Stimulated activated CD4-positive, alpha-beta T cell treated with anti-CD3 and anti-CD28 coated beads, Interleukin-4, amount 100 ng/mL, for 1 hour (primary cell): ENCODE measurements at regions not wholly inside any gene's neighbourhood (a gene's known extent, or its start where the extent isn't known, plus 50 kb on each side); places are given as distances from the start of the nearest gene placed in this dataset.

Experiments
- DNase-seq: peaks from one replicate; pipeline ENCODE4 v3.0.0-alpha.2; 2020

DNA sequence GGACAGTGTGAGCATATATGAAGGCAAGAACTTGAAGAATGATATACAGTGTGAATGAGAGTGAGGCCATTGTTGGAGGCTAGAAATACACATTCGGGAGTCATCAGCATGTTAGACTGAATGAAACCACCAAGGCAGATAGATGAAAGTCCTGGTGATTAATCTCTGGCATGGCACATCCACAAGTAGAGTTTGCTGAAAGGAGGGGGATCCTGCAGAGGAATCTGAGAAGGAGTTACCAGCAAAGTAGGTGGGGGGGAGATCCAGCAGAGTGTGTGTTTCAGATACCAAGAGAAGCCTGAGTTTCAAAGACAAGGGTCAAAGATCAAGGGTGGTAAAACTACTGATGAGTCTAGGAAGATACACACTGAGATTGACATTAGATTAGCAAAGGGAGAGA is 426.7 kb upstream of the DCN start:
- DNase-seq, result no peak

DNA sequence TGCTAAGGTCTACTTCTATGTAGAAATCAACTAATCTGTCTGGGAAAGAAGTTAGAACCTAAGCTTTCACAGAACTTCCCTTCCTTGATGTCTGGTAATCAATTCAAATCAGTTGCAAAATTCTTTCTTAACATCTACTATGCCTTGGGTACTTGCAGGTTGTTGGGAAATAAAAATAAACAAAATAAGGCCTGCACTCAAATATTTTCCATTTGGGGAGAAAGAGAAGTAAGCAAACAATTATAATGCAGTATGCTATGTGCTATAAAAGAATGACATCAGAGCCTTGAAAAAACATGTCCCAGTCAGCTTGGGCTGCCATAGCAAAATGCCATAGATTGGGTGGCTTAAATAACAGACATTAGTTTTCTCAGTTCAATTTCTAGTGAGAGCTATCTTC is 425.9 kb upstream of the DCN start:
- no peak for DNase-seq

DNA sequence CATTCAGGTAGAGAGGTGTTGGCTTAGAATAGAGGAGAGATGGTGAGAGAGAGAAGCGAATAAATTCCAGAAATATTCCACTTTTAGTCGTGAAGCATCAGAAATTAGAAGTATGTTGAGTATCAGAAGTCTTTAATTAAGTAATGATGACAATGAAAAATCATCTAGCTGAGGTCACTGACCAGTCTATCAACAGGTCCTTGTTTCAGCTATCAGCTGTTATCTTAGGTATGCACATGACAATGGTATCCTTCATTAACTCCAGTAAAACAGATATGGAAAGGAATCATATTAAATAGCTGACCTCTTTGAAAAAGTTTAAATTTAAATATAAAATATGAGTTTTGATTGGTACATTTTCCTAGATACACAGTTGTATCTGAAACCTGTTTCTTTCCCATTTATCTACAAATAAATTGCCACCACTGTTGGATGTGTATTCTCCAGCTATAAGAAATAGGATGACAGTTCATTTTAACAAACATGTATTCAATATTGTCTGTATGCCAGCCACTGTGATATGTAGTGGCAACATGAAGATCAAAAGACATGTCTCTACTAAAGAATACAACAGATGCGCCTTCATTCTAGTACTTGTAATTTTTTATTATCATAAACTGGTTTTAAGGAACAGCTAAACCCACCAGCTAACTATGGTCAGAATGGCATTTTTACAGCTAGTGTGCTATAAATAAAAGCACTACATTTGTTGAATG is 424.2 kb upstream of the DCN start:
- no peak for DNase-seq

- DNase-seq, result no peak
Observed at GRCh38 chr12:91604897-91605296, 422.3 kb upstream of the DCN start.

DNA sequence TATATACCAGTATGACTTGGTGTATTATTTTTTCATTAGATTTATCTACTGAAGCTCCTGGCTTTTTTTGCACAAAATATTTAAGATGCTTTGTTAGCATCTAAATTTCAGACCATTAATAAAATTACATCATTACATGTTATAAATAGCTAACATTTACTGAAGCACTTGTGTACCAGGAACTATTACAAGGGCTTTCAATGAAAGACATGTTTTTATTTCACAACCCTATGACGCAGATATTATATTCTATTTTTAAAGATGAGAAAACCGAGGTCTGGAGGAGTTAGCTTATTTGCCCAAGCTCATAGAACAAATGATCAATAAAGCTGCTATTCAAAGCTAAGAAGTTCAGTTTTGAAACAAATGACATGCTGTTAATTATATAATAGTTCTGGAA is 420.4 kb upstream of the DCN start:
- DNase-seq, result no peak

DNA sequence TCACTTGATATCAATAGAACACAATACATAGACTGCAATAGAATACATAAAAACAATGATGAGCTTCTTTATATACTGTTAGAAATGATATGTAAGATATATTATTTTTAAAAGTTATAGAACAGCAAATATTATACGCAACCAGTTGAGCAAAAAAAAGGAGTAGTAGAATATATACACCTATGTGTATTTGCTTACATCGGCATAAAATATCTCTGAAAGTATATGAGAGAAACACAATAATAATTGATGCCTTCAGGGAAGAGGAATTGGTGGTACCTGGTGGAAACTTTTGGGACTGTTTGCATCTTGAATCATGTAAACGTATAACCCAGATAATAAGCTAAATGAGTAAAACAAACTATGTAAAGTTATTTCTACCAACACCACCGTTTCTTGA is 418.4 kb upstream of the DCN start:
- no peak for DNase-seq

- no peak for DNase-seq
Observed at GRCh38 chr12:91594715-91595114, 412.1 kb upstream of the DCN start.

- no peak for DNase-seq
Observed at GRCh38 chr12:91591639-91591987, 409.0 kb upstream of the DCN start.

GRCh38 chr12:91590966-91591638 is 408.5 kb upstream of the DCN start:
- no peak for DNase-seq

- no peak for DNase-seq
Observed at GRCh38 chr12:91588874-91589454, 406.3 kb upstream of the DCN start.

DNA sequence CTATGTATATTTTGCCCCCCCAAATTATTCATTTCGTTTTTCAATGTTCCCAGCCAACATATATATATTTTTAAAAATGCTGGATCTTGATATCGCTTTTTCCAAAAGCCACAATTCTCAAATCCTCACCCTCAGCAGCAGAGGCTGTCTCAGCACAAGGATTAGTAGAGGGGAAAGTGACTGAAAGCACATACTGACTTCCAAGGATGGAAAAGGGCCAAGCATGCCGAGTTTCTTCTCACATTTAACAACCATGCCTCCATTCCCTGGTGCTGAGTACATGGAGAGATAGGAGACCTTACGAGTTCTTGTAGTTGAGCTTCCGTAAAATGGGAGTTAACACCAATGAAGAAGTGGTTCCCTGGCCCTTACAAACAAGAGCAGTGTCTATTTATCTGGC is 403.4 kb upstream of the DCN start:
- no peak for DNase-seq

DNA sequence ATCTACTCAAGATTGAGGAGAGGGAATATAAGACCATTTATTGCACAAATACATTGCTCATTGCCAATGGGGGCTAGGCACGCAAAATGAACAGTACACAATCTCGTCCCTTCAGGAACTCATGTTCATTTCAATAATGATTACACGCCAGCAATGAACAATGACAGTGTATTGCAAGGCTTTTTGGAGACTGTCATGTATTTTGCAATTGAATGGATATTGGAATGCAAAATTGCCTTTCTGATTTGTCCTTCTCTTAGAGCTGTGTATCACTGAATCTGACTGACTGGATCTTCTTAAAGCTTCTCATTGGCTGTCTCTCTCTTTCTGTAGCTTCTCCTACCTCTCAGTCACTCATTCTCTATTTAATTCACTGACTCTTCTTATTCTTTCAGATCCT is 400.2 kb upstream of the DCN start:
- no peak for DNase-seq

DNA sequence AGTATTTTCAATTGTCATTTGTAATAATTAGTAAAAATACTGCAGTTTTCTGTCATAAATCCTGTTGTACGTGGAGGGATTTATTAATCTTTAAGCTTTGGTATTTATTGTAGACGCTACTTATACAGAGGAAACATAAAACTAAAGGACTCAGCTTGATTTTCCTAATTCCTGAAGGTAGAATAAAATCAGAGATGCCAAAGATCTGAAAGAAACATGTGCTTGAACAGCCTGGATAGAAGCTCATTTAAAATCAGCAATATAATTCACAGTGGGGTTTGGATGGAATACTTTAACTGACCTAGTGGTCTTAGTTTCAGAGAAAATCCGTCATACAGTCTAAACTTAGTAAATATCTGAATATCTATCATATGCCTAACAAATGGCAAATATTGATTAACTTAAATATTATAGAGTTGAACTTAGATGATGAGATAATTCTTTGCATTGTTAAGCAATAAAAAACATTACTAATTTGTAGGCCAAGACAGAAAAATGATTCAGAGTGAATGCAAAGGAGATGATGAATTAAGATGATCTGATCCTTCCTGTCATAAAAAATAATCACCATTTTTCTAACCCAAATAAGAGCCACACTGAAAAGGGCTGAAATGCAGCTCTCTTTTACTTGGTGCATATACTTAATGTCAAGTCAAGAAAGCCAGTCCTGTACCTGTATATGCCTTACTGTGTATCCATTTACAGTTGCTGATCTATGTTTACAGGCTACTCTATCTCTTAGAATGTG is 397.1 kb upstream of the DCN start:
- no peak for DNase-seq

DNA sequence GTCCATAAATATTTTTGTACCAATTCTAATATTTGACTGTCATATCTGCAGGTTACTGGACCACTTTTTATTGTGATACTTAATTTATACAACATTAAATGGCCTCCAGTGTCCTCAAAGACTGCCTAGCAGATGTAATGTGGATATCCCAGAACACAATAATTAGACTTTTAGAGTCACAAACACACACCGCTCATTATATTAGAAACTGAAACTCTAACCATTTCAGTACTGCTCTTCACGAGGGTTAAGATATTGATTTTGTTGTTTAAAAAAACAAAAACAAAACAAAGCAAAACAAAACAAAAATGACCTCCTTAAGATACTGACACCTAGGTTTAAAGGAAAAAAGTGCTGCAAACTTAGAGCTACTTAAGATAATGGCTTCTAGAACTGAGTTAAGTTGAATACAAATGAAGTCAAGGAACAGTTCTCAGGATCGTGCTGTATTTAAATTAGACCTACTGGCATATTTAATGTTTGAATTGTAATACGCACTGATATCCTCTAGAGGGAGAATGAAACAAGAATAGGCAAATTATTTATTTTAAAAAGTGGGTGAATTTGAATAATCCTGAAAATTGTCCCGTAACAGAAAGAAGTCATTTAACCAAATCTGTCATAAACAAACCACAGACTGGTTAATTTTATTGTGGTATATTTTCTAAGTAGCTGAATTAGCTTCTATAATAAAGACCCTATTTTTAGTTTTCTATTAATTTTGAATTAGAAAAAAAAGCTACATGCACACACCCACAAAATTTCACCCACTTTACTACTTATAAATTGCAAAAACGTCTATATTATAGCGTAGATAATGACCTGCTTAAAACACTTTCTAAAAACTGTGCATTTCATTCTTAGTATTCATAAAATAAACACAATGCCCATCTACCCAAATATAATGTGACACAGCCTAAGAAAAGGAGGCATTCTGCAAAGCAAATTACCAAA is 395.2 kb upstream of the DCN start:
- DNase-seq, result no peak

DNA sequence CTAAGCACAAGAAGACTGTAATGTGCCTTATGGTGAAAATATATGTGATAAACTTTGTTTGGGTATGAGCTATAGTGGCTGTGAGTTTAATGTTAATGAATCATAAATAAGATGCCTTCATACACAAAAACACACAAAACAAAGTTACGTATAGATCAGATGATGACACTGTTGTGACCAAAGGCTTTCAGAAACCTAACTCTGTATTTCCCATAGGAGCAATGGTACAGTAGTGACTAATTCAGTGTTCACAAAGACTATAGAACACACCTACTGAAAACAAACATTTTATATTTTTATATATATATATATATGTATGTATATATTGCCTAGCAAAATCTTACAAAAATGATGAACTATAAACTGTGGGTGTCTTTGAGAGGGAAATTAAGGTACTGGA is 393.8 kb upstream of the DCN start:
- DNase-seq, result no peak

DNA sequence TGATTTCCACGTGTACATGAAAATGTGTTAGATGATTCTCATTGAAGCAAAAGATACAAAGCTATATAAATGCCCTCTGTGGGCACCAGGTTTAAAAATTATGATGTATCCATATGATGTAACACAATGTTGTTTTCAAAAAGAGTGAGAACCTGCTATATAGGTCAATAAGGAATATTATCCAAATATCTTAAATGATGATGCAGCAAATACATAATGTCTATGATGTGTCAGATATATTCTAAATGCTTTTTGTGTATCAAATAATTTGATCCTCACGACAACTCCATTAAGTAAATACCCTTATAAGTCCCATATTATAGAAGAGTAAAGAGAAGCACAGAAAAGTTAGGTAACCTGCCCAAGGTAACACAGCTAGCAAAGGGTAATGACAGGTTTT is 393.0 kb upstream of the DCN start:
- DNase-seq, result no peak

- DNase-seq, result no peak
Observed at GRCh38 chr12:91574975-91575374, 392.4 kb upstream of the DCN start.

DNA sequence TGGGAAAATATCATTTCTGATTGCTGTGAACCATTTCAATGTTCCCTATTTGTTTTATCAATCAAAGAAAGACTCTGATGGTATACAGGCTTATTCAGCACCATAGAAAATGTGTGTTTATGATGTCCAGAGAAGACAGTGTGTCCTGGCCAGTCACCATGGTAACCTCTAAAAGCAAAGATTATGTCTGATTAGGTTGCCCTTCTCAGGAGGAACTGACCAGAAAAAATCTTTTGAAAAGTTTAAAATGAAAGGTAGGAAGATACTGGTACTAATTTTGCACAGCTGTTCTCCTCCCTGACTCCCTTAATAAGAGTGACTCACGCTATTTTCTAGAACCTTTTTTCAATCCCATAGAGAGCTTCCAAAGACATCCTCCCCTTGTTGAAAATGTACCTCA is 391.8 kb upstream of the DCN start:
- DNase-seq, result no peak

GRCh38 chr12:91572869-91573268 is 390.3 kb upstream of the DCN start:
- no peak for DNase-seq

GRCh38 chr12:91567100-91567485 is 384.5 kb upstream of the DCN start:
- no peak for DNase-seq

DNA sequence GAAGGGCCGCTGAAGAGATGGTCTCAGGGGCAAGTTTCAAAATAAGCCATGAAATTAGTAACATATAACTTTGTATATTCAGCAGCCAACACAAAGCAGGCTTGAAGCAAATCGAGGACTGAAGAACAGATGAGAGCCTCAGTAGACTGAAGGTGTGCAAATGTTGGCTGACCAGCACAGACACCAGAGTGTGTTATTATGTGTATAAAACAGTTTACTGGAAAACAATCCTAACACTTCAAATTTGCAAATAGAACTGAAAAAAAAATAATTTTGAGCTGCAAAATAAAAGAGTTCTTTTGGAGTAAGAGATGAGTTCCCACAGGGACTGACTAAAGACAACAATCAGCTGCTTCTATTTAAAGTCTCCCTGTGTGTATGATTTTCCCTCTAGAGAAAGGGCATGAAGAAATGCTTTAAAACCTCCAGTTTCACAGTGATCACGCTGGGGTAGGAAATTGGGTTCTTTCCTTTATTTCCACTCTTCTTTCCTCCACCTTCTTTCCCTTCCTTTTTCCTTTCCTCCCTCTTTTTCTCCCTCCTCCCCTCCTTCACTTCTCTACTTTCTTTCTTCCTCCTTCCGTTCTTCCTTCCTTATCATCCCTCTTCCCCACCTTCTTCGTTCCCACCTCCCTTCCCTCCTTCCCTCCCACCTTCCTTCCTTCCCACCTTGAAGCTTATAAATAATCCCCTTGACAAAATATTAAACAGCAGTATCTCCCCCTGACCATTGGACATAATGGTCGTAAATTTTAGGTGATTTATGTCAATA is 383.9 kb upstream of the DCN start:
- DNase-seq, result no peak

GRCh38 chr12:91565846-91566245 is 383.2 kb upstream of the DCN start:
- DNase-seq, result no peak
